22Rv1 (cell line): ENCODE measurements at regions not wholly inside any gene's neighbourhood (a gene's known extent, or its start where the extent isn't known, plus 50 kb on each side); places are given as distances from the start of the nearest gene placed in this dataset.
A peak's percentile ranks its signal among the peaks of the same experiment; 100 is the strongest.

Experiments
- H3K27ac ChIP-seq: fragments of 450-650 bp; 2 replicates; pipeline ENCODE4 v1.5.1; 2017
- ZFX ChIP-seq: fragments of 450-650 bp; IDR thresholded peaks from 2 replicates; pipeline ENCODE4 v1.6.1; 2017; ENCODE audit warnings: antibody characterized with exemption, borderline replicate concordance
- TF ChIP-seq, protein P1 (sequence below): fragments of 450-650 bp; IDR thresholded peaks from 2 replicates; pipeline ENCODE4 v1.5.1; 2017; ENCODE audit warnings: mild to moderate bottlenecking

DNA sequence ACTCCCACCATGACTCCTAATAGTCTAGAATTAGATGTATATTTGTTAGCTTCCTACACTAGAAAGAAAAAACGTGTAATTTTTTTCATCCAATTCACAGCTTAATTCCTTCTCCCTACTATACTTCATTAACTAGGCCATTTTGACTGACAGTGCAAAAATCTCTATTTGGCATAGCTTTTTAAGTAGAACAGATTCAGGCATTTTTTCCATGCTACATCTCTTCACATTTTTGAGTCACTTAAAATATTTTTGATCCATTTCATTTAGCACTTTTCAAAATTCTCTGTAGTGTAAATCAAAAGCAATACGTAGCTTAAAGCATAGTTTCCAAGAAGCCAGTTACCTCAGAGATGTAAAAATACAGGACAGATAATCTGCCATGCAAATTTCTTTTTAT, 391.1 kb upstream of the NPVF start:
- TF ChIP-seq, protein P1, sequence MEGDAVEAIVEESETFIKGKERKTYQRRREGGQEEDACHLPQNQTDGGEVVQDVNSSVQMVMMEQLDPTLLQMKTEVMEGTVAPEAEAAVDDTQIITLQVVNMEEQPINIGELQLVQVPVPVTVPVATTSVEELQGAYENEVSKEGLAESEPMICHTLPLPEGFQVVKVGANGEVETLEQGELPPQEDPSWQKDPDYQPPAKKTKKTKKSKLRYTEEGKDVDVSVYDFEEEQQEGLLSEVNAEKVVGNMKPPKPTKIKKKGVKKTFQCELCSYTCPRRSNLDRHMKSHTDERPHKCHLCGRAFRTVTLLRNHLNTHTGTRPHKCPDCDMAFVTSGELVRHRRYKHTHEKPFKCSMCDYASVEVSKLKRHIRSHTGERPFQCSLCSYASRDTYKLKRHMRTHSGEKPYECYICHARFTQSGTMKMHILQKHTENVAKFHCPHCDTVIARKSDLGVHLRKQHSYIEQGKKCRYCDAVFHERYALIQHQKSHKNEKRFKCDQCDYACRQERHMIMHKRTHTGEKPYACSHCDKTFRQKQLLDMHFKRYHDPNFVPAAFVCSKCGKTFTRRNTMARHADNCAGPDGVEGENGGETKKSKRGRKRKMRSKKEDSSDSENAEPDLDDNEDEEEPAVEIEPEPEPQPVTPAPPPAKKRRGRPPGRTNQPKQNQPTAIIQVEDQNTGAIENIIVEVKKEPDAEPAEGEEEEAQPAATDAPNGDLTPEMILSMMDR = no peak
- no peak for TF ChIP-seq ZFX
- peak overlapping the region; percentile 52; the same call in 1 of the 2 replicates for H3K27ac ChIP-seq

GRCh38 chr7:25619963-25620799, 391.9 kb upstream of the NPVF start:
- no peak for TF ChIP-seq ZFX
- TF ChIP-seq, protein P1 = no peak
- H3K27ac ChIP-seq = peak overlapping the region; percentile 52

- TF ChIP-seq, protein P1 = no peak
- TF ChIP-seq ZFX = no peak
- no peak overlapping the region for H3K27ac ChIP-seq
These were observed 393.7 kb upstream of the NPVF start for GRCh38 chr7:25621993-25622392.

GRCh38 chr7:25622695-25623094, 394.4 kb upstream of the NPVF start:
- H3K27ac ChIP-seq = no peak overlapping the region

GRCh38 chr7:25624051-25624450, 395.8 kb upstream of the NPVF start:
- TF ChIP-seq, protein P1 = no peak
- no peak overlapping the region for H3K27ac ChIP-seq

More at GRCh38 chr7:25622695-25623094, 394.4 kb upstream of the NPVF start:
- TF ChIP-seq, protein P1 = no peak
- TF ChIP-seq ZFX = no peak

DNA sequence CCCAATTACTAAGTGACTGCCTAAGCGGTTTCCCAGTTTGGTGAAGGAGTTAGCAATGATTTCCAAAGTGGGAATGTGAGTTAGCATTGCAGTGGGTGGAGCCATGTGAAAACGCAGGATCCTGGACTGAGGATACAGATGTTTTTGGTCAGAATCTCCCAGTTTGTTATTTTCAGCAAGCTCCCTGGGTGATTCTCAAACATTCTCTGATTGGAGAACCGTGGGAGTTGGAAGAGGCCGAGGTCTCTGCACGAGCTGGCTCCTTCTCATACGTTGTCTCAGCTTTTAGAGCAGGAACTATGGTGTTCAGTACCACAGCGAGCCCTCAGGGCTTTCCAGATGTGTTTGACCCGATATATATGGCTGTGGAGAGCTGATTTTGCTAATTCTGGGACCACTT, 396.5 kb upstream of the NPVF start:
- TF ChIP-seq, protein P1 = no peak
- TF ChIP-seq ZFX = no peak
- H3K27ac ChIP-seq = no peak overlapping the region

DNA sequence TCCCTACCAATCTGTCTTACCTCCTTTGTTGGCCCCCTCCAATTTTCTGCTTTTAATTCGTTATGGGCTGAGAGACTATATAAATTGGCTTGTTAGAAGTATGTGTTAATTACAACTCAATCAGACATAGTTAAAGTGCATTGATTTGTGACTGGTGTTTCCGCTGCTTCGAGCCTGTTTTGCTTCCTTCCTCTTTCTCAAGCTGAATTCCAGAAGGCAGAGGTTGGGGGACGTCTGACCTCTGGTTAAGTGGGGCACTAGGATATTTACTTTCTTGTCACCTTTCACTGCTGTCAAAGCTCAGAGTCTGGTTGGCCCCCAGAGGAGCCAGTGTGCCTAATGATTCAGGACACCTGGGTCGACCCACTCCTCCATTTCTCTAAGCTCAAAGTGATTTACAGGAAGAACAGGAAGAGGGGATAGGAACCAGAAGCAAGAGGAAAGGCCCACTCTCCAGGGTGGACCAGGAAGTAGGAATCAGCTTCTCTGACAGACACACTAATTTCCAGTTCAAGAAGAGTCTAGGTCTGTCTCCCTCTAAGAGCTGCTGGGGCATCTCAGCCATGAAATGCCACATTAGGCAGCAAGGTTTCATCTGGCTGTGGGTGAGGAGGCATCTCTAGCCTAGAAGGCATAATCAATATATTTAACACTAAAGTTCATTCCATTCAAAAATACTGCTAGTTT, 397.2 kb upstream of the NPVF start:
- H3K27ac ChIP-seq = no peak overlapping the region

More for the DNA sequence above, 397.2 kb upstream of the NPVF start:
- no peak for TF ChIP-seq ZFX
